HG03159 (cell line): ENCODE measurements at regions not wholly inside any gene's neighbourhood (a gene's known extent, or its start where the extent isn't known, plus 50 kb on each side); places are given as distances from the start of the nearest gene placed in this dataset.
"Not testable (repeated sequence)": the region's sequence is repeated elsewhere in the genome, so short reads cannot be mapped to it uniquely, and the experiment has no call there.

ENCODE experiments used
- ATAC-seq: cut with Tn5 transposase; IDR thresholded peaks from one replicate; pipeline ENCODE4 v1.9.1; 2021; ENCODE audit warnings: mild to moderate bottlenecking, moderate library complexity; ENCODE audit not compliant: unreplicated experiment

DNA sequence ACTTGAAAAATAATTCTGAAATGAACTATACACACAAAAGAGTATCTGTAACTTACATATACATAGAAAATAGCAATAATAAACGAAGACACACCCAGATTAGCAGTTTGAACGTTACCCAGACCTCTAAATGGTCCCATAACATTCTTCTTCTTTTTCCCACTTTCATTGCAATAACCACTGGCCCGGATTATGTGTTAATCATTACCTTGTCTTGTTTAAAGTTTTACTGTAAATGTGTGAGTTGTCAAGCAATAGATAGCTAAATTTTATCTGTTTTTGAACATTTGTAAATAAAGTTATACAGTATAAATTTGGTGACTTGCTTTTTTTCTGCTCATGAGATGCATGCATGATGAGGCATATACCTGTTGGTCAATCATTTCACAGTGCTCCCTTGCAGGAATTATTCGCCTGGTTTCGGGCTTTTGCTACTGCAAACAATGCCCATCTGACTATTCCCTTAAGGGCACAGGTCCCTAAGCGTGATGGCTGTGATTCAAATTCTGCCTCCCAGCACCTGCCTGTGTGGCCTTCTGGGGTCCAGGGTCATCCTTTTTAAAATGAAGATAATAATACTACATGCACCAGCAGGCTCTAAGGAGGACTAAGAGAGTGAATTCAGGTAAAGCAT is 66.1 kb downstream of the GADD45G start:
- no peak for ATAC-seq

DNA sequence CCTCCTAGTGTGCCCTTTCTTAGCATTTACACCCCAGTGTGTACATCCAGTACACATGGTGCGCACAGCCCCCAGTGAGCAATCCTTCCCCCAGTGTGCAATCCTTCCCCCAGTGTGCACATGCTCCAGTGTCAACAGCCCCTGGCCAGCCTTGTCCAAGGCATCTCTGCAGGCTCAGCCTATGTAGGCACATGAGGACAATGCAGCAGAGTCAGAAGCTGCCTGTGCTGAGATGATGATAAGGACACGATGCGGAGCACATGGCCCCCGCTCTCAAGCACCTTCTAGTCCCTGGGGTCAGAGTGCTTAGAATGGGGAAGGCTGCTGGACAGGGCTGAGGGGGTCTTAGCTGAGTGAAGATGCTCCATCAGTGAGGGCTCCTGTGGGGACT is 69.8 kb downstream of the GADD45G start:
- no peak for ATAC-seq

DNA sequence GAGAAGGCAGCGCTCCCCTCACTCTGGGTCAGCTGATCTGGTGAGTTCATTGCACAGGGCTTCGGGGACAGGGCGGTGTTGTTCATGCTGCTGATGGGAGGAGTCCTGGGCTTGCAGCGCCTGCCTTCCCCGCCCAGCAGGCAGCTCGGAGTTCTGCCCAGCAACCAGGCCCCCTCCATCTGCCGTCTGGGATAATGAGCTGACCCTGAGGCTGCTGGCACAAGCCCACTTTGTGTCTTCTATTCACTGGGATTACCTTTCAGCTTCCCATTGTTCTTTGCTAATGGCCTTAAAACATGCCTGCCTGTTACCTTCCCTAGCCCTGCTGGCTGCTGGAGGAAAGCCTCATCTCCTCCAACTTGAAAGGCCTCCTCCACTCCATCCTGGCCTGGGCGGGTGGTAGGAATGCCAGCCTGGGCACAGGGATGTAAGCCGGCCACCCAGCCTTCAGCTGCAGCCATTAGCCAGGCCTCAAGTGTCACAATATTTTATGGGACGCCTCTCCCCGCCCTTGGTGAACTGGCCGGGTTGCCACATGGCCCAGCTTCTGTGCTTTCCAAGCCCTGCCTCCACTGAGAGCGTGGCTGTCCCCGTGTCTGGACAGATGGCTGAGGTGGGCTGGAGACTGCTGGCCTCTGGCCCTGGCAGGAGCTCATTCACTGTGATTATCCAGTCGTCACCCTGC is 70.4 kb downstream of the GADD45G start:
- no peak for ATAC-seq

DNA sequence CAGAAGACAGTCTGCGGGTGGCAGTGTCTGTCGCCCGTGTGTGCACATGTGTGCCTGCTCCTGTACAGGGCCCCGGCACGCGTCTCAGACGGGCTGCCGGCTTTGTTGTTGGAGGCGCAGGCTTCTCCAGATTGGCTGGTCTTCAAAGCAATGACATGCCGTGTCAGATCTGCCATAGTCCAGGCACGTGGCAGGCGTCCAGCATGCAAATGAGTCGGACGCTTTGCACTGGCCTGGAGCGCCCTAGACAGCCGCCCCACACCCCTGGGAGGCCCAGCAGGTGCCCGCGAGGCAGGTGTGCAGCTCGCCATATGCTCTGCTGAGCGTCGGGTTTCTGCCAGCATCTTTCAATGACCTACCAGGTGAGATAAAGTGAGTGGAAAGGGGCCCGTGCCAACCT is 71.5 kb downstream of the GADD45G start:
- no peak for ATAC-seq

DNA sequence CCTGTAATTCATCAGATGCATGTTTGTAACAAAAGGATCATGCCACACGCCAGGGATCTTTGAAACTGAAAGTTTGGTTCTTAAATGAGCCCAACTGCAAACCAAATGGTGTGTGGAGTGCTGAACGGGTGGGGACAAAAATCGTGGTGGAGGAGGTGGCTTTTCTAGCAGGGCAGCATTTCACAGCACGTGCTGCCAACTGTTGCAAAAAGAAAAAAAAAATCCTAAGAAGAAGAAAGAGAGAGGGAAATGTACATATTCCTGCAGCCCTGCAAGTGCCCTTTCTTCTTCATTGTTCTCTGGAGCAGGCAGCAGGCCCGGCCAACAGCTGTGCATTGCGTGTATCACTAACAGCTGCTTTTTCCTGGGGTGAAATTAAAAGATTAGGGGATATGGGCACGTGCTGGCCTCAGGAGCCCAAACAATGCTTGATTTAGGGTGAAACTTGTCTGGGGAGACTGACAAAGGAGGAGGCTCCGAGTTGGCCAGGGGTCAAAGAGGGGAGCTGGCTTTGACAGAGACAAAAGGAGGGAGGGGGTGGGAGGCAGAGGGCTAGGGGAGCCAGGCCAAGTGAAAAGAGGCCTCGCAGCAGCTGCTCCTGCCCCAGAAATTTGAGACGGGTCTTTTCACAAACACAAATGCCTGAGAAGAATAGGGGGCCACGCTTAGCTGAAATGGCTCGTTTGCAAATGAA is 73.0 kb downstream of the GADD45G start:
- ATAC-seq, result no peak

DNA sequence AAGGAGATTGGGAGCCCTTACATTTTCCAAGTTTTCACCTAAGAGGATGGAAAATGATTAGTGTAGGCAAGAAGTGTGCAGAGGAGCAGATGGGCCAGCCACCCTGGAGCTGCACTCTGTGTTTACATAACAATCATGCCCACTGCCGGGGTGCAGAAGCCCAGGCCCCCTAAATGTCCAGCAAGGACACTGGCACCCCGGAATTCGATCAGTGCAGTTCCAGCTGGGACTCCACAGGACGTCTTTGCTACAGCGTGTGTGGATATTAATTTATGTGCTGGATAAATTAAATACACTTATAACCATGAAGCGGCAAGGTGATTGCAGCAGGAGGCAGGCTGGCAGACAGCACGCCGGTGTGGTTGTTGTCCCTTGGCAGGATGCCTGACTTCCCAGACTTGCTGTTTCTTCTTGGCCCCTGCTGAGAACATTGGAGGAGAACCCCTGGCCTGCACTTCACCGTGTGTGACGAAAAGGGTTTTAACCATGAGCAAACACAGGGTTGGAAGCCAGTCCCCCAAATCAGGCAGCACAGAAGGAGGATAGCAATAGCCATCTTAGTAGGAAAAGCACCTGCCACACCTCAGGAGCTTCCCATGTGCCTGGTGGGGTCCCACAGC is 73.7 kb downstream of the GADD45G start:
- no peak for ATAC-seq

DNA sequence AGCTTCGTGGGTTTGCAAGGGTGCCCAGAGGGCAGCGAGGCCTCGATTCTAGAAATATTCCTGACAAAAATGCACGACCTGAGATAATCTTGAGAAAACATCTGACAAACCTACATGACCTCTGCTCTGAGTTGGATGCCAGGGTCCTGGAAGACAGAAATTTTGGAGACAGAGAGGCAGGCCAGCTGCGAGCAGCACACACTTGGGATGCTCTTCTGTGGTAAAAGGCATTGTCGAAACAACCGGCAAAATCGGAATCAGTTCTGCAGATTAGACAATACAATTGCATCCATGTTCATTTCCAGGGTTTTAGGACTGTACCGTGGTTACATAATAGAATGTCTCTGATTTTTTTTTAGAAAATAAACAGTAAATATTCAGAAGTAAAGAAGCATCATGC is 74.2 kb downstream of the GADD45G start:
- no peak for ATAC-seq

DNA sequence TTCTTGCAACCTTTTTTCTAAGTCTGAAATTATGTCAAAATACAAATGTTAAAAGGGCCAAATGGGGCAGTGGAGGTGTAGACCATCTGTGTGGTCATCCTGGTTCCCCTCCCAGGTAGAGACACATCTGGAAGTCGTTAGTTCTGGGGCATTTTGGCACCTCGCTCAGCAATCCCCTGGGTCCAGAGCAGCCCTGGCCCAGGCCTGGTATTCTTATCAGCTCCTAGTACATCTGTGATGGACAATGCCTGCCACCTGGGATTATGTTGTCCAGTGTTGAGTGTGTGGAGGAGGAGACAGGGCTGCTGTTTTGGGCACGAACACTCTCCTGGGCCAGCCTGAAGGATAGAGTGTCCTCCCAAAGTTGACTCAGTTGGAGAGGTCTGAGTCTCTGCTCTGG is 74.8 kb downstream of the GADD45G start:
- no peak for ATAC-seq

DNA sequence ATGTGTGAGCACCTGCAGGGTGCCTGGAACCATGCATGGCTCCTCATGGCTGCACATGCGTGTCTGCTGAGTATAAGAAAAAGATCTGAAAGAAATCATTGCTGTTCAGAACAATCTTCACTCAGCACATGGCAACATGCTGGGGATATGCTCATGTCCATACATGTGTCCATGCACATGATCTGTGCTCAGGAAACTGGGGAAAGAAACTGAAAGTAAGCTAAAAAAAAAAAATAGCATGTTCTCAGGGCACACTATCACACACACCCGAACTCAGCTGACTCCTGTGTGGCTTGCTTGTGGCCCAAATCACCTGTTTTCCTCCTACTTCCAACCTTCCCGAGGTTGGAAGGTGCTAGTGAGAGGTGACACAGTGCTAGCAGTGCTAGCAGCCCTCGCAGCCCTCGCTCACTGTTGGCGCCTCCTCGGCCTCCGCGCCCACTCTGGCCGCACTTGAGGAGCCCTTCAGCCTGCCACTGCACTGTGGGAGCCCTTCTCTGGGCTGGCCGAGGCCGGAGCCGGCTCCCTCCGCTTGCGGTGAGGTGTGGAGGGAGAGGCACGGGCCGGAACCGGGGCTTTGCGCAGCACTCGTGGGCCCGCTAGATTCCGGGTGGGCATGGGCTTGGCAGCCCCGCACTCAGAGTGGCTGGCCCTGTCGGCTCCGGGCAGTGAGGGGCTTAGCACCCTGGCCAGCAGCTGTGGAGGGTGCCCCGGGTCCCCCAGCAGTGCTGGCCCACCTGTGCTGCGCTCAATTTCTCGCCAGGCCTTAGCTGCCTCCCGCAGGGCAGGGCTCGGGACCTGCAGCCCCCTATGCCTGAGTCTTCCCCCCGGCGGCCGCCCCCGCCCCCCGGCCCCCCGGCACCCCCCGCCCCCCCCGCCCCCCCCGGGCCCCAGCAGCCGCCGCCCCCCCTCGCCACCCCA is 76.0 kb downstream of the GADD45G start:
- ATAC-seq, result no peak

DNA sequence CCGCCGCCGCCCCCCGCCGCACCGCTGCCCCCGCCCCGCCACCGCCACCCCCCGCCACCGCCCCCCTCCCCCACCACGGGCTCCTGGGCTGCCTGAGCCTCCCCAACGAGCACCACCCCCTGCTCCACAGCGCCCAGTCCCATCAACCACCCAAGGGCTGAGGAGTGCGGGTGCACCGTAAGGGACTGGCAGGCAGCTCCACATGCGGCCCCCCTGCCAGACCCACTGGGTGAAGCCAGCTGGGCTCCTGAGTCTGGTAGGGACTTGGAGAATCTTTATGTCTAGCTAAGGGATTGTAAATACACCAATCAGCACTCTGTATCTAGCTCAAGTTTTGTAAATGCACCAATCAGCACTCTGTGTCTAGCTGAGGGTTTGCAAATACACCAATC is 76.7 kb downstream of the GADD45G start:
- not testable (repeated sequence) for ATAC-seq

DNA sequence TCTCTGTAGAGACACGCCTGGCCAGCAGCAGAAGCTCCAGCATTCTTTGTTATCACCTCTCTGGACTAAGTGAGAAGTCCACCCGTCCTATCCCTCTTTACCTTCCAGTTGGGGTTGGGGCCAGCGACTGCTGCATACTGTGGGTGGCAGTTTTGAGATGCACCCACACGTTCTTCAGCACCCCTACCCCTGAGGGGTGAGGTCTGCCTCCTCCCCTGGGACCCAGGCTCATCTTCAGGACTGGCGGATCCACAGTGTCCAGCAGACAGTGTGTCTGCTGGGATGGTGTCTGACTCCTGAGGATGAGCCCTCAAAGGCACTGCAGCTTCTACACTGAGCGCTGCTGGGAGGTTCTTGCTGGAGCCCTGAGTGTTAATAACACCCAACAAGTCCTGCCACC is 78.8 kb downstream of the GADD45G start:
- ATAC-seq, result no peak

DNA sequence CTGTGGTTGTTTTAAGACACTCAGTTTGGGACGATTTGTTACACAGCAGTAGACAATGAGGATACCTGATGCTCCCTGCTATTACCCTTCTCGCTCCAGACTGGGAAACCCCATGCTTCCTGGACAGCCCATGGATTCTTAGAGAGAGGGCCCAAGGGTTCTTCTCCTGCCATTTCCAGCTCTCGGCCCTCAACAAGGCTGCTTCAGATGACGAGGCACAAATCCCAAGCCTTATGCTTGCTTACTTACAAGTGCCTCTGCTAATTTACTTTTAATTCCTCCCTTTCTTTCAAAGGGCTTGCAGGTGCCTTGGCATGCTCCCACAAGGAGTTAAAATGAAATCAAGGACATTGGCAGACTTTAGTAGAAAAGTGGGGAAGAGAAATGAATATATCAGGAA is 79.4 kb downstream of the GADD45G start:
- ATAC-seq, result no peak

DNA sequence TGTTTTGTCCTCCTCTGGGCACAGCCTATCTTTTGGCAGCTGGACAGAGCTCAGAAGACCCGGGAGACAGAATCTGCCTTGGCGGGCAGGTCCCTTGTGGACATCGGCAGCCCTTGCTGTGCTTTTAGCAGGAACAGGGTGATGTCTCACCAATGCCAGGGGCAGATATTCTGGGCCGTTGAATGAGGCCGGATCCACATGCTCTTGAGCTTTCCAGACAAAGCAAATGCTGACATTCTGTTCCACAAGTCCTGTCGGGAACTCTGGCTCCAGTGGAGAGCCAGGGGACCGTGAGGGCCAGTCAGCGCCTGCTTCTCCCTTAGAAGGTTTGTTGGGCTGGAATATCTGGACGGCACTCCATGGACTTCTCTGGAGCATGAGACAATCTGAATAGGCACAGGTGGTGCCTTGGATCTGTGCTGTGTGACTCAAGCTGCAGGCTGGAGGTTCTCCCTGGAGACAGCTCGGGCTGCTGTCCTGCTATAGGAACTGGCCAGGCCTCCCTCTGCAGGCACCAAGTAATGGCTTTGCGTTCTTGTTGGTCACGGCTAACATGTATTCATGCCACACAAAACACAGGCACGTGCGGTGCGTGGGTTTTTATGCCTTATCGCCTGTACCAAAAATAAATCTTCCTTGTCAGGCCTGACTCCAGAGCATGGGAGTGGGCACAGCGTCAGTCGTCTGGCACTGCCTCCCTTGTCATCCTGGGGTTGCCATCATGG is 80.3 kb downstream of the GADD45G start:
- no peak for ATAC-seq

DNA sequence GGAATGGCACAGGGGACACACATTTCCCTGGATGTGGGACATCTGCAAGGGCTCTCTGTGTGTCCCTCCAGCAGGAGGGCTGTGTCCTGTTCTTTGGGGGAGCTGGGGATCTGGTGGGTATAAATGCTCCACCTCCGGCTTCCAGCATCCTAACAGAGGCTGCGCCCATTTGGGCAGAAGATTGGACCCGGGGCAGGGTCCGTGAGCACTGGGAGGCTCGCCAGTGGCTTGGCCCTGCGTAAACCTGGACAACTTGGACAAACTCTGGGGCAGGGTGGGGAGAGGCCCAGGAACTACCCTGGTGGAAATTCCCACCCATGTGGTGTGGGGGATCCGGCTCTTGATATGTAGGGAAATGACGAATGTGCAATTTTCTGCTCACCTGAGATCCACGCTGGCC is 80.9 kb downstream of the GADD45G start:
- no peak for ATAC-seq

DNA sequence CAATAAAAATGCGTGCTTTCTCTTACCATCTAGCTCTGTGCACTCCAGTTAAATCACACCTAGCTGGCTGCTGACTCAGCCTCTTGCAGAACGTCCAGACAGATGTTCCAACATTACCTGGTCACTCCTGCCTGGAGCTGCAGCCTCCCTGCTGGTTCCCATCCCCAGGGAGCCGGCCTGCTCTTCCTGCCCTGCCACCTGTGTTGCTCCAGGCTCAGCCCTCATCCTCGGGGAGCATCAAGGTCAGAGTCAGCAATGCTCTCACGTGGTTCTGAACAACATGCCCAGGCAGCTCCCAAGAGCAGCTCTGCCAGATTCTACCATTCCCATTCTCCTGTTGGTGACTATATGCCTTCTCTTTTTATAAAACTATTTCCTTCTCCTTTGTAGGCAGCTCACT is 81.3 kb downstream of the GADD45G start:
- no peak for ATAC-seq

DNA sequence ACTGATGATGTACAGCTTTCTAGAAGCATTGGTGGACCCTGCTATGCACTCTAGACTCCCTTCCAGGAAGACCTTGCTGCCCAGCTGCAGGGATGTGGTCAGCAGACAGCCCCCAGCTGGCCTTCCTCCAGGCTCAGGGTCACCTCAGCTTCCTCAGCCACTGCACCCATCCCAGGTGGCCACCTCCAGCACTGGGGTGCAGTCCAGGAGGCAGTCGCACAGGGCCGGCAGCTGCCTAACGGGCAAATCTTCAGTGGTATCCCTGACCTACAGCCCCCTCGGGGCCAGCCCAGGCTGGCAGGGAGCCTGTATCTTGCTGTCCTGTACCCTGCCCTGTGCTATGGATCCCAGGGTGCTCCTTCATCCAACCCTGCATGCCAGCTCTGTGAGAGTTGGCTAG is 81.8 kb downstream of the GADD45G start:
- no peak for ATAC-seq

DNA sequence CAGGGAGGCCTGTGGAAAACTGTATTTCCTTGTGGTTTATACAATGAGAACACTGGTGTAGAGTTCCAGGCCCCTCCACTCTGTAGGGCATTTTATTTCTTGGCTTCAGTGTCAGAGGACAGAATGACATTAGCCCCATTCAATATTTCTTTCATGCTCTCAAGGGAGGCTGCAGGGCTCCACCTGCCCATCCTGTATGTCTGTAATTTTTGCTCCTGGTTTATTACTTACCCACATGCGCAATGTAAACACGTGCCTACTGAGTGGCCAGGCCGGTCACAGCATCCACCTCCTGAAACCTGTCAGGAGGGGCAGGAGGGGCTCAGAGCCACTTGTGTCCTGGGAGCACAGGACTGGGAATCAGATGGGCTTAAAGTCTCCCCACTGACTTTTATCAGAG is 82.4 kb downstream of the GADD45G start:
- ATAC-seq, result no peak

DNA sequence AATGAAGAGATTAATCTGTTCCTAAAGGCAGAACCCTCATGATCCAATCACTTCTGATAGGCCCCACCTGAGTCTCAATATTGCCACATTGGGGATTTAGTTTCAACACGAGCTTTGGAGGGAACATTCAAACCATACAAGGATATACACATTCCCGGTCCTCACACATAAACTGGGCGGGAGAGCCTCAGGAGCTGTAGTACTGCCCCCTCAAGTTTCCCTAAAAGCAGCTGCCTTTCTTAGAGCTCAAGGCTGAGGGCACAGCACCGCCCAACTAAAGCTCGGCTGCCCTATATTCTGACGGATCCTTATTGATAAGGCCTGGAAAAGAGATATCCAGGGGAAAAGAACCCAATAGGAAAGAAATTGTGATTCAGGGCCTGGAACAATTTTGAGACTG is 83.0 kb downstream of the GADD45G start:
- ATAC-seq, result no peak

DNA sequence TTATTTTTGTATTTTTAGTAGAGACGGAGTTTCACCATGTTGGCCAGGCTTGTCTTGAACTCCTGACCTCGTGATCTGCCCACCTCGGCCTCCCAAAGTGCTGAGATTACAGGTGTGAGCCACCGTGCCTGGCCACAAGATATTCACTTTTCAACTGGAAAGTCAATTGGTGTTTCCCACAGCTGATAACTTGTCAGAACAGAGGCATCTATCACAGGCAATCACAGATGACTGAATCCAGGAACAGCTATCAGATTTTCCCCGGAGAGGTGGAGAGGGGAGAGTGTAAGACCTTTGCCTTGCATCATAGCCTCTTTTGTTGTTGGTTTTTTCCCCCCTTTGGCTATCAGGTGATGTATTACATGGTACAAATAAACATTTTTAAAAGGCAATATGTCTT is 84.5 kb downstream of the GADD45G start:
- ATAC-seq, result not testable (repeated sequence)

DNA sequence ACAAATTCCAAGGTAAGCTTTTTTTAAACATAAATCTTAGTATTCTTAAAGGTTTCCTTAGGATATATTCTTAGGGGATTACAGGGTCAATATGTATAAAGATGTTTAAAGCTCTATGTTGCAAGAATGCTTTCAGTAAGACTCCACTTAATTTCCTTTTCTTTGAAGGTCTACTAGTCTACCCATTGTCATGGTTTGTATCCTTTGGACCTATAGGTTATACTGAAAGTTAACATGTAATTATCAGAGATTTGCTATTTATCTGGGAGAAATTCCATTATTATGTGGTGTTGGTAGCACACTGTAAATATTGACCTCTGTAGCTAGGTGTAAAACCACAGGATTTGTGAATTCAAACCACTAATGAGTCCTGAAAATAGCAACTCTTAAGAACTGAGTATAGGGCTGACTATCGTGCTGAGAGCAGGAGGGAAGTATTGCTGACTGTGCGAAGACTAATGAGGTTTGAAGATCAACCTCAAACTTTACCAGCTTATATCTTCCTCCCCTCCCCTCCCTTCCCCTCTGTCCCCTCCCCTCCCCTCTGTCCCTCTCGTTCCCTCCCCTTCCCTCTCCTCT is 85.6 kb downstream of the GADD45G start:
- peak; percentile 92 for ATAC-seq
